Esophagus (tissue), 2 donors: ENCODE measurements at regions not wholly inside any gene's neighbourhood (a gene's known extent, or its start where the extent isn't known, plus 50 kb on each side); places are given as distances from the start of the nearest gene placed in this dataset.
"Not testable (repeated sequence)": the region's sequence is repeated elsewhere in the genome, so short reads cannot be mapped to it uniquely, and the experiment has no call there.

Source experiments
- H3K27ac ChIP-seq, 2 donors: one replicate each; pipeline ENCODE4 v1.5.1; 2013; ENCODE audit warnings: low read depth in 2 of 2, mild to moderate bottlenecking in 2 of 2, inconsistent platforms in 1 of 2, low read length in 1 of 2, moderate library complexity in 1 of 2
- H3K27me3 ChIP-seq, 2 donors: one replicate each; pipeline ENCODE4 v1.6.1; 2013; ENCODE audit warnings: low read length in 2 of 2, control low read depth in 1 of 2, mild to moderate bottlenecking in 1 of 2; ENCODE audit not compliant: insufficient read depth in 2 of 2, control insufficient read depth in 1 of 2
- H3K36me3 ChIP-seq, 2 donors: one replicate each; pipeline ENCODE4 v1.6.1; 2013; ENCODE audit warnings: low read length in 1 of 2; ENCODE audit not compliant: control insufficient read depth in 2 of 2, insufficient read depth in 2 of 2
- H3K4me1 ChIP-seq, 2 donors: one replicate each; pipeline ENCODE4 v1.6.1; 2013; ENCODE audit warnings: low read length in 1 of 2; ENCODE audit not compliant: control insufficient read depth in 2 of 2, insufficient read depth in 2 of 2
- H3K4me3 ChIP-seq, 2 donors: one replicate each; pipeline ENCODE4 v1.5.1; 2013; ENCODE audit warnings: low read length in 2 of 2, mild to moderate bottlenecking in 2 of 2, low read depth in 1 of 2, moderate library complexity in 1 of 2
- H3K9me3 ChIP-seq, 2 donors: one replicate each; pipeline ENCODE4 v1.6.1; 2013; ENCODE audit warnings: mild to moderate bottlenecking in 2 of 2, low read depth in 1 of 2, low read length in 1 of 2, moderate library complexity in 1 of 2; ENCODE audit not compliant: control insufficient read depth in 2 of 2, insufficient read depth in 1 of 2
- WGBS, 2 donors: extraction: QIAGEN DNeasy Blood & Tissue Kit; methylation state at CpG; one replicate each; pipeline ENCODE4 v1.1.7; 2013; 5-methylcytosine and 5-hydroxymethylcytosine counted together
- donor health status: healthy with polysubstance abuse.
- donor health status: Bipolar disorder and iron deficiency.

GRCh38 chr4:11685481-11685880 is 256.8 kb upstream of the HS3ST1 start:
- no peaks in the 10 kb centered on the region for H3K4me1 ChIP-seq
- no peaks in the 10 kb centered on the region for H3K27me3 ChIP-seq
- H3K27ac ChIP-seq, result no peak overlapping the region
- H3K9me3 ChIP-seq, result no peaks in the 10 kb centered on the region
- 90 to 91% methylated on average over 5 of the region's 5 CpGs for WGBS, 2 donors
- no peak overlapping the region for H3K4me3 ChIP-seq
- H3K36me3 ChIP-seq, result no peaks in the 10 kb centered on the region

GRCh38 chr4:11675051-11675800 is 246.5 kb upstream of the HS3ST1 start:
- Histone ChIP-seq H3K4me1 (no peaks in the 10 kb centered on the region), H3K36me3 (no peaks in the 10 kb centered on the region), H3K27ac (no peak overlapping the region), H3K4me3 (no peak overlapping the region), H3K27me3 (no peaks in the 10 kb centered on the region), H3K9me3 (no peaks in the 10 kb centered on the region)
- 94 to 98% methylated on average over 3 of the region's 3 CpGs for WGBS, 2 donors

GRCh38 chr4:11670304-11670703 is 241.6 kb upstream of the HS3ST1 start:
- Histone ChIP-seq H3K27me3 (no peaks in the 10 kb centered on the region), H3K36me3 (no peaks in the 10 kb centered on the region), H3K27ac (no peak overlapping the region), H3K4me3 (no peak overlapping the region), H3K4me1 (no peaks in the 10 kb centered on the region), H3K9me3 (no peaks in the 10 kb centered on the region)

GRCh38 chr4:11669156-11669555 is 240.5 kb upstream of the HS3ST1 start:
- H3K4me1 ChIP-seq, result no peaks in the 10 kb centered on the region
- H3K27me3 ChIP-seq, result no peaks in the 10 kb centered on the region
- no peak overlapping the region for H3K27ac ChIP-seq
- no peaks in the 10 kb centered on the region for H3K9me3 ChIP-seq
- 73 to 79% methylated on average over 2 of the region's 2 CpGs for WGBS, 2 donors
- H3K36me3 ChIP-seq, result no peaks in the 10 kb centered on the region
- no peak overlapping the region for H3K4me3 ChIP-seq

GRCh38 chr4:11663114-11663513 is 234.4 kb upstream of the HS3ST1 start:
- no peak overlapping the region for H3K27ac ChIP-seq
- no peaks in the 10 kb centered on the region for H3K4me1 ChIP-seq
- no peak overlapping the region for H3K4me3 ChIP-seq
- 91 to 95% methylated on average over 4 of the region's 4 CpGs for WGBS, 2 donors
- no peaks in the 10 kb centered on the region for H3K36me3 ChIP-seq
- no peaks in the 10 kb centered on the region for H3K9me3 ChIP-seq
- no peaks in the 10 kb centered on the region for H3K27me3 ChIP-seq

- no peak overlapping the region for H3K27ac ChIP-seq
- H3K4me1 ChIP-seq, result no peaks in the 10 kb centered on the region
- H3K4me3 ChIP-seq, result no peak overlapping the region
Observed at GRCh38 chr4:11650801-11651596, 222.3 kb upstream of the HS3ST1 start.

GRCh38 chr4:11647433-11647832 is 218.7 kb upstream of the HS3ST1 start:
- no peaks in the 10 kb centered on the region for H3K9me3 ChIP-seq
- H3K36me3 ChIP-seq, result no peaks in the 10 kb centered on the region
- no peak overlapping the region for H3K27ac ChIP-seq
- no peaks in the 10 kb centered on the region for H3K27me3 ChIP-seq
- no peak overlapping the region for H3K4me3 ChIP-seq
- no peaks in the 10 kb centered on the region for H3K4me1 ChIP-seq

More at GRCh38 chr4:11650801-11651596, 222.3 kb upstream of the HS3ST1 start:
- 62 to 67% methylated on average over 19 of the region's 19 CpGs for WGBS, 2 donors
- Histone ChIP-seq H3K27me3 (no peaks in the 10 kb centered on the region), H3K36me3 (no peaks in the 10 kb centered on the region), H3K9me3 (no peaks in the 10 kb centered on the region)

- H3K27me3 ChIP-seq, H3K4me3 ChIP-seq, H3K9me3 ChIP-seq, H3K4me1 ChIP-seq, H3K27ac ChIP-seq, H3K36me3 ChIP-seq: not testable (repeated sequence)
- 50 to 58% methylated on average over 2 of the region's 2 CpGs for WGBS, 2 donors
Observed at GRCh38 chr4:11643081-11643480, 214.4 kb upstream of the HS3ST1 start.

- H3K27me3 ChIP-seq, result no peaks in the 10 kb centered on the region
- no peak overlapping the region for H3K27ac ChIP-seq
- WGBS, 2 donors, result 85% methylated on average over 2 of the region's 2 CpGs
- H3K36me3 ChIP-seq, result no peaks in the 10 kb centered on the region
- H3K4me1 ChIP-seq, result no peaks in the 10 kb centered on the region
- H3K4me3 ChIP-seq, result no peak overlapping the region
- peaks cover 0 to 2% of the 10 kb centered on the region in 2 donors for H3K9me3 ChIP-seq
Observed at GRCh38 chr4:11640584-11640983, 211.9 kb upstream of the HS3ST1 start.

GRCh38 chr4:11636551-11636950 is 207.9 kb upstream of the HS3ST1 start:
- Histone ChIP-seq H3K36me3 (no peaks in the 10 kb centered on the region), H3K27me3 (no peaks in the 10 kb centered on the region), H3K4me3 (no peak overlapping the region), H3K4me1 (no peaks in the 10 kb centered on the region), H3K27ac (no peak overlapping the region), H3K9me3 (peaks cover 0 to 2% of the 10 kb centered on the region in 2 donors)
- WGBS, 2 donors, result 68 to 72% methylated on average over 4 of the region's 4 CpGs
